ENCODE measurements at regions not wholly inside any gene's neighbourhood (a gene's known extent, or its start where the extent isn't known, plus 50 kb on each side); places are given as distances from the start of the nearest gene placed in this dataset.

- WGBS, 3 donors: 75 to 84% (median 75%) methylated on average over 3 of the region's 3 CpGs
- H3K36me3 ChIP-seq (ENCODE audit: insufficient read depth in 1 of 2, low read depth in 1 of 2): no peaks in the 10 kb centered on the region
- no peak overlapping the region for H3K4me3 ChIP-seq
- no peaks in the 10 kb centered on the region for H3K9me3 ChIP-seq
- TF ChIP-seq CTCF (IDR thresholded peaks at IDR 0.05): no peak
- intact Hi-C loops (cut with DNase I): no loop called here
- peaks cover 4% of the 10 kb centered on the region for H3K4me1 ChIP-seq
- no peaks in the 10 kb centered on the region for H3K27me3 ChIP-seq (ENCODE audit: insufficient read depth in 3 of 3, low read length in 2 of 3)
- ATAC-seq: no peak
- no peak overlapping the region for H3K27ac ChIP-seq
- DNase-seq: no peak
Measured at GRCh38 chr3:106293161-106293560, 424.3 kb upstream of the CBLB start.

GRCh38 chr3:106294121-106294520, 425.3 kb upstream of the CBLB start:
- intact Hi-C loops (cut with DNase I): no loop called here
- Histone ChIP-seq H3K4me1 (peaks cover 4% of the 10 kb centered on the region), H3K36me3 (ENCODE audit: insufficient read depth in 1 of 2, low read depth in 1 of 2) (no peaks in the 10 kb centered on the region), H3K4me3 (no peak overlapping the region), H3K27ac (no peak overlapping the region), H3K9me3 (no peaks in the 10 kb centered on the region), H3K27me3 (ENCODE audit: insufficient read depth in 3 of 3, low read length in 2 of 3) (no peaks in the 10 kb centered on the region)
- DNase-seq (no peak), ATAC-seq (no peak)
- no peak for TF ChIP-seq CTCF (IDR thresholded peaks at IDR 0.05)

GRCh38 chr3:106296062-106296461, 427.2 kb upstream of the CBLB start:
- Histone ChIP-seq H3K36me3 (ENCODE audit: insufficient read depth in 1 of 2, low read depth in 1 of 2) (no peaks in the 10 kb centered on the region), H3K4me1 (peaks cover 4% of the 10 kb centered on the region), H3K27me3 (ENCODE audit: insufficient read depth in 3 of 3, low read length in 2 of 3) (no peaks in the 10 kb centered on the region), H3K9me3 (no peaks in the 10 kb centered on the region), H3K4me3 (no peak overlapping the region), H3K27ac (no peak overlapping the region)
- intact Hi-C loops (cut with DNase I): no loop called here
- TF ChIP-seq CTCF (IDR thresholded peaks at IDR 0.05): no peak
- ATAC-seq: no peak
- DNase-seq: no peak
- 80 to 95% (median 89%) methylated on average over 5 of the region's 5 CpGs for WGBS, 3 donors

GRCh38 chr3:106299300-106300098, 430.7 kb upstream of the CBLB start:
- intact Hi-C loops (cut with DNase I): no loop called here
- Histone ChIP-seq H3K27ac (no peak overlapping the region), H3K9me3 (peaks cover 2% of the 10 kb centered on the region), H3K36me3 (ENCODE audit: insufficient read depth in 1 of 2, low read depth in 1 of 2) (no peaks in the 10 kb centered on the region), H3K4me1 (no peaks in the 10 kb centered on the region), H3K27me3 (ENCODE audit: insufficient read depth in 3 of 3, low read length in 2 of 3) (no peaks in the 10 kb centered on the region), H3K4me3 (no peak overlapping the region)
- WGBS, 3 donors: 37 to 62% (median 54%) methylated on average over 2 of the region's 2 CpGs
- no peak for TF ChIP-seq CTCF (IDR thresholded peaks at IDR 0.05)
- DNase-seq (no peak), ATAC-seq (no peak)
